HCT116 (cell line): ENCODE measurements at regions not wholly inside any gene's neighbourhood (a gene's known extent, or its start where the extent isn't known, plus 50 kb on each side); places are given as distances from the start of the nearest gene placed in this dataset.

Experiments
- ATAC-seq: fragments of 200-7000 bp; cut with Tn5 transposase; 2 replicates; pipeline ENCODE4 v1.9.1; 2020; ENCODE audit warnings: mild to moderate bottlenecking, moderate library complexity
- BruUV-seq: library from RNA; stranded (reverse); fragments of 400-500 nt; replicated peaks from 2 replicates; lab custom pipeline; 2021; lab: Mats Ljungman, UMichigan
- CTCF ChIA-PET: fragments of 300-600 bp; sonication (Branson Sonifier 250); formaldehyde crosslinking; loops from one replicate; lab custom pipeline; 2021; ENCODE audit warnings: antibody characterized with exemption; lab: Charles Lee
- POLR2A ChIA-PET: fragments of 300-600, 350-600 bp; sonication (Branson Sonifier 250); formaldehyde crosslinking; loops from one replicate; lab custom pipeline; 2021; ENCODE audit warnings: antibody characterized with exemption; lab: Charles Lee
- RAD21 ChIA-PET, 2 experiments: fragments of 300-600 bp; sonication (Branson Sonifier 250); formaldehyde crosslinking; loops; one replicate each; lab custom pipeline; 2023; ENCODE audit warnings: low total read pairs in 2 of 2; ENCODE audit not compliant: uncharacterized antibody in 2 of 2, unreplicated experiment in 2 of 2, low non-redundant PET in 1 of 2; lab: Charles Lee
- DNase-seq: peaks from one replicate; pipeline ENCODE4 v3.0.0-alpha.2; 2010; ENCODE audit warnings: low read depth, low spot score
- H2AFZ ChIP-seq: fragments of 200-600 bp; shearing (Covaris generic), sonication (generic); 2 replicates; pipeline ENCODE4 v1.6.1; 2017; ENCODE audit warnings: low read depth, mixed run types, mixed read lengths, antibody characterized with exemption, low read length; ENCODE audit not compliant: poor library complexity, severe bottlenecking
- H3K27ac ChIP-seq: 2 replicates; pipeline ENCODE4 v1.5.1; 2012; ENCODE audit warnings: low read depth, low read length
- H3K27me3 ChIP-seq: fragments of 200-600 bp; sonication (generic); 2 replicates; pipeline ENCODE4 v1.6.1; 2016; ENCODE audit warnings: mixed run types, low read length, mixed read lengths; ENCODE audit not compliant: insufficient read depth
- H3K36me3 ChIP-seq, 2 experiments: fragments of 200-500 bp in 1 of 2; fragments of 200-600 bp in 1 of 2; sonication (Bioruptor generic) in 1 of 2; sonication (generic) in 1 of 2; 2 replicates each; pipeline versions ENCODE4 v1.5.1 to v1.6.1; 2014 to 2016; ENCODE audit warnings: low read length in 2 of 2, inconsistent platforms in 1 of 2, mixed read lengths in 1 of 2, mixed run types in 1 of 2; ENCODE audit not compliant: insufficient read depth in 2 of 2, control insufficient read depth in 1 of 2
- H3K4me1 ChIP-seq, 2 experiments: fragments of 200-600 bp in 1 of 2; sonication (generic) in 1 of 2; 2 replicates each; pipeline versions ENCODE4 v1.5.1 to v1.6.1; 2012 to 2017; ENCODE audit warnings: low read length in 2 of 2, inconsistent platforms in 1 of 2, mild to moderate bottlenecking in 1 of 2, mixed read lengths in 1 of 2, mixed run types in 1 of 2, moderate library complexity in 1 of 2; ENCODE audit not compliant: insufficient read depth in 2 of 2, control insufficient read depth in 1 of 2
- H3K4me2 ChIP-seq: fragments of 200-600 bp; sonication (generic); 2 replicates; pipeline ENCODE4 v1.6.1; 2017; ENCODE audit warnings: mixed run types, low read length, mixed read lengths
- H3K4me3 ChIP-seq, 2 experiments: fragments of 200-600 bp in 1 of 2; sonication (generic) in 1 of 2; replicated peaks in 1 of 2; 2 replicates each; pipeline ENCODE4 v1.5.1; 2011 to 2016; ENCODE audit warnings: low read length in 2 of 2, control low read depth in 1 of 2, low read depth in 1 of 2, mild to moderate bottlenecking in 1 of 2, mixed read lengths in 1 of 2, mixed run types in 1 of 2
- H3K79me2 ChIP-seq: fragments of 200-600 bp; sonication (generic); 2 replicates; pipeline ENCODE4 v1.6.1; 2017; ENCODE audit warnings: mild to moderate bottlenecking, mixed run types, low read length, moderate library complexity, mixed read lengths; ENCODE audit not compliant: insufficient read depth
- H3K9ac ChIP-seq: fragments of 200-600 bp; sonication (generic); 2 replicates; pipeline ENCODE4 v1.6.1; 2016; ENCODE audit warnings: low read length, mixed read lengths
- H3K9me2 ChIP-seq: fragments of 200-600 bp; sonication (generic), shearing (Covaris generic); 2 replicates; pipeline ENCODE4 v1.6.1; 2017; ENCODE audit warnings: mixed run types, mild to moderate bottlenecking, moderate library complexity; ENCODE audit not compliant: insufficient read depth
- H3K9me3 ChIP-seq, 2 experiments: fragments of 200-500 bp in 1 of 2; fragments of 200-600 bp in 1 of 2; sonication (Bioruptor generic) in 1 of 2; sonication (generic) in 1 of 2; 2 replicates each; pipeline ENCODE4 v1.6.1; 2014 to 2017; ENCODE audit warnings: low read length in 2 of 2, mixed read lengths in 2 of 2, inconsistent platforms in 1 of 2, low read depth in 1 of 2, mild to moderate bottlenecking in 1 of 2, mixed run types in 1 of 2, moderate library complexity in 1 of 2; ENCODE audit not compliant: control insufficient read depth in 1 of 2, insufficient read depth in 1 of 2
- H4K20me1 ChIP-seq: fragments of 200-600 bp; sonication (generic), shearing (Covaris generic); 2 replicates; pipeline ENCODE4 v1.6.1; 2017; ENCODE audit warnings: mixed run types, mild to moderate bottlenecking, moderate library complexity; ENCODE audit not compliant: insufficient read depth
- CEBPB ChIP-seq: IDR thresholded peaks from 2 replicates; pipeline ENCODE4 v1.6.1; 2012; ENCODE audit warnings: low read depth
- EZH2 ChIP-seq: fragments of 200-600 bp; sonication (generic); IDR thresholded peaks from 2 replicates; pipeline ENCODE4 v1.6.1; 2017; ENCODE audit warnings: antibody characterized with exemption, mixed run types
- EZH2phosphoT487 ChIP-seq: fragments of 200-600 bp; IDR thresholded peaks from 2 replicates; pipeline ENCODE4 v1.6.1; 2018; ENCODE audit warnings: antibody characterized with exemption, borderline replicate concordance
- FOSL1 ChIP-seq: IDR thresholded peaks from 2 replicates; pipeline ENCODE4 v1.6.1; 2012; ENCODE audit warnings: low read depth
- POLR2A ChIP-seq: IDR thresholded peaks from 2 replicates; pipeline ENCODE4 v1.7.0; 2011; ENCODE audit warnings: borderline replicate concordance; ENCODE audit not compliant: insufficient read depth, insufficient read length; ENCODE audit errors: extremely low read depth
- POLR2AphosphoS5 ChIP-seq: IDR thresholded peaks from 2 replicates; pipeline ENCODE4 v1.6.1; 2011; ENCODE audit warnings: mild to moderate bottlenecking, low read depth, low read length, moderate library complexity
- RAD21 ChIP-seq: IDR thresholded peaks from 2 replicates; pipeline ENCODE4 v1.6.1; 2012; ENCODE audit warnings: low read depth, mild to moderate bottlenecking
- SIN3A ChIP-seq: IDR thresholded peaks from 2 replicates; pipeline ENCODE4 v1.6.1; 2012; ENCODE audit warnings: low read depth
- SP1 ChIP-seq: IDR thresholded peaks from 2 replicates; pipeline ENCODE4 v1.6.1; 2012; ENCODE audit warnings: low read depth
- SRF ChIP-seq: IDR thresholded peaks from 2 replicates; pipeline ENCODE4 v1.6.1; 2012; ENCODE audit warnings: low read depth
- YY1 ChIP-seq: IDR thresholded peaks from 2 replicates; pipeline ENCODE4 v1.6.1; 2011; ENCODE audit warnings: low read length, low read depth, moderate library complexity, mild to moderate bottlenecking; ENCODE audit not compliant: insufficient replicate concordance; ENCODE audit errors: extremely low read depth
- ZFX ChIP-seq: fragments of 450-650 bp; IDR thresholded peaks from 2 replicates; pipeline ENCODE4 v1.6.1; 2017
- ZNF274 ChIP-seq: fragments of 200-500 bp; sonication (Bioruptor generic); IDR thresholded peaks from 2 replicates; pipeline ENCODE4 v1.6.1; 2014; ENCODE audit warnings: mild to moderate bottlenecking, low read depth, low read length, inconsistent platforms
- intact Hi-C: fragments of 100-400 bp; cut with micrococcal nuclease; formaldehyde crosslinking; loops from 2 replicates; pipeline ENCODE4 v1.10.0; 2022
- TF ChIP-seq, protein P1 (sequence below): IDR thresholded peaks from 2 replicates; pipeline ENCODE4 v1.6.1; 2011; ENCODE audit warnings: mild to moderate bottlenecking, low read length, moderate library complexity; ENCODE audit not compliant: insufficient replicate concordance; ENCODE audit errors: extremely low read depth
- TF ChIP-seq, protein P2 (sequence below): IDR thresholded peaks from 2 replicates; pipeline ENCODE4 v1.6.1; 2012; ENCODE audit warnings: low read depth
- TF ChIP-seq, protein P3 (sequence below), 3 experiments: fragments of 200-600 bp in 1 of 3; sonication (generic) in 1 of 3; IDR thresholded peaks in 2 of 3; conservative IDR thresholded peaks in 1 of 3; 2 replicates each; pipeline ENCODE4 v1.5.1; 2012 to 2017; ENCODE audit warnings: low read depth in 2 of 3, low read length in 2 of 3, antibody characterized with exemption in 1 of 3, borderline replicate concordance in 1 of 3, control low read depth in 1 of 3, mild to moderate bottlenecking in 1 of 3, mixed read lengths in 1 of 3, mixed run types in 1 of 3, moderate library complexity in 1 of 3; ENCODE audit not compliant: insufficient read depth in 1 of 3

DNA sequence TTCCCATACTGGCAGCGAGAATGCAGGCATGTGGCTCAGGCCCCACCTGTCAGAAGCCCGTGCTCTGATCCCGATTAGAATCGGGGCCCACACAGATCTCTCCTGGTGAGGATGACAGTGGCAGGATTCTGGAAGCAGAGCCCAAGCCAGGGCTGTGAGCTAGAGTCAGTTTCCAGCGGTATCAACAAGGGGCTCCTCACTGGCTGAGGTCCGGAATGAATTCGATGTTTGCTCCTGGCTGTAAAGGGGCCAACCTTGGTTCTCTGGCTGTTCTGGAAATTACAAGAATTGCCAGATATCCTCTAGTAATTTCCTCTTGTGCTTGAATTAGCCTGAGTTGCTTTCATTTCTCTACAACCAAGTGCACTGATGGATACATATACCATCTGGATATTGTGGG lies 129.1 kb upstream of the SPRY4 start:
- H3K36me3 ChIP-seq = peaks cover 0 to 6% of the 10 kb centered on the region in 2 experiments; a peak in 1 of 4 replicates
- ATAC-seq = no peak
- no peak overlapping the region for H3K4me3 ChIP-seq
- POLR2A ChIA-PET = interaction anchor here (1.4 kb wide), 1 partner anchor 9 kb away, joined by 3 read pairs; no protein-coding TSS in a partner anchor
- TF ChIP-seq CEBPB (no peak), POLR2A (no peak), POLR2AphosphoS5 (no peak), EZH2 (no peak), SRF (no peak), SIN3A (no peak), ZNF274 (no peak), ZFX (no peak), YY1 (no peak), FOSL1 (no peak), EZH2phosphoT487 (no peak), SP1 (no peak), RAD21 (no peak)
- TF ChIP-seq, protein P1, sequence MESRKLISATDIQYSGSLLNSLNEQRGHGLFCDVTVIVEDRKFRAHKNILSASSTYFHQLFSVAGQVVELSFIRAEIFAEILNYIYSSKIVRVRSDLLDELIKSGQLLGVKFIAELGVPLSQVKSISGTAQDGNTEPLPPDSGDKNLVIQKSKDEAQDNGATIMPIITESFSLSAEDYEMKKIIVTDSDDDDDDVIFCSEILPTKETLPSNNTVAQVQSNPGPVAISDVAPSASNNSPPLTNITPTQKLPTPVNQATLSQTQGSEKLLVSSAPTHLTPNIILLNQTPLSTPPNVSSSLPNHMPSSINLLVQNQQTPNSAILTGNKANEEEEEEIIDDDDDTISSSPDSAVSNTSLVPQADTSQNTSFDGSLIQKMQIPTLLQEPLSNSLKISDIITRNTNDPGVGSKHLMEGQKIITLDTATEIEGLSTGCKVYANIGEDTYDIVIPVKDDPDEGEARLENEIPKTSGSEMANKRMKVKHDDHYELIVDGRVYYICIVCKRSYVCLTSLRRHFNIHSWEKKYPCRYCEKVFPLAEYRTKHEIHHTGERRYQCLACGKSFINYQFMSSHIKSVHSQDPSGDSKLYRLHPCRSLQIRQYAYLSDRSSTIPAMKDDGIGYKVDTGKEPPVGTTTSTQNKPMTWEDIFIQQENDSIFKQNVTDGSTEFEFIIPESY = no peak
- TF ChIP-seq, protein P2, sequence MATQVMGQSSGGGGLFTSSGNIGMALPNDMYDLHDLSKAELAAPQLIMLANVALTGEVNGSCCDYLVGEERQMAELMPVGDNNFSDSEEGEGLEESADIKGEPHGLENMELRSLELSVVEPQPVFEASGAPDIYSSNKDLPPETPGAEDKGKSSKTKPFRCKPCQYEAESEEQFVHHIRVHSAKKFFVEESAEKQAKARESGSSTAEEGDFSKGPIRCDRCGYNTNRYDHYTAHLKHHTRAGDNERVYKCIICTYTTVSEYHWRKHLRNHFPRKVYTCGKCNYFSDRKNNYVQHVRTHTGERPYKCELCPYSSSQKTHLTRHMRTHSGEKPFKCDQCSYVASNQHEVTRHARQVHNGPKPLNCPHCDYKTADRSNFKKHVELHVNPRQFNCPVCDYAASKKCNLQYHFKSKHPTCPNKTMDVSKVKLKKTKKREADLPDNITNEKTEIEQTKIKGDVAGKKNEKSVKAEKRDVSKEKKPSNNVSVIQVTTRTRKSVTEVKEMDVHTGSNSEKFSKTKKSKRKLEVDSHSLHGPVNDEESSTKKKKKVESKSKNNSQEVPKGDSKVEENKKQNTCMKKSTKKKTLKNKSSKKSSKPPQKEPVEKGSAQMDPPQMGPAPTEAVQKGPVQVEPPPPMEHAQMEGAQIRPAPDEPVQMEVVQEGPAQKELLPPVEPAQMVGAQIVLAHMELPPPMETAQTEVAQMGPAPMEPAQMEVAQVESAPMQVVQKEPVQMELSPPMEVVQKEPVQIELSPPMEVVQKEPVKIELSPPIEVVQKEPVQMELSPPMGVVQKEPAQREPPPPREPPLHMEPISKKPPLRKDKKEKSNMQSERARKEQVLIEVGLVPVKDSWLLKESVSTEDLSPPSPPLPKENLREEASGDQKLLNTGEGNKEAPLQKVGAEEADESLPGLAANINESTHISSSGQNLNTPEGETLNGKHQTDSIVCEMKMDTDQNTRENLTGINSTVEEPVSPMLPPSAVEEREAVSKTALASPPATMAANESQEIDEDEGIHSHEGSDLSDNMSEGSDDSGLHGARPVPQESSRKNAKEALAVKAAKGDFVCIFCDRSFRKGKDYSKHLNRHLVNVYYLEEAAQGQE = no peak
- TF ChIP-seq, protein P3, sequence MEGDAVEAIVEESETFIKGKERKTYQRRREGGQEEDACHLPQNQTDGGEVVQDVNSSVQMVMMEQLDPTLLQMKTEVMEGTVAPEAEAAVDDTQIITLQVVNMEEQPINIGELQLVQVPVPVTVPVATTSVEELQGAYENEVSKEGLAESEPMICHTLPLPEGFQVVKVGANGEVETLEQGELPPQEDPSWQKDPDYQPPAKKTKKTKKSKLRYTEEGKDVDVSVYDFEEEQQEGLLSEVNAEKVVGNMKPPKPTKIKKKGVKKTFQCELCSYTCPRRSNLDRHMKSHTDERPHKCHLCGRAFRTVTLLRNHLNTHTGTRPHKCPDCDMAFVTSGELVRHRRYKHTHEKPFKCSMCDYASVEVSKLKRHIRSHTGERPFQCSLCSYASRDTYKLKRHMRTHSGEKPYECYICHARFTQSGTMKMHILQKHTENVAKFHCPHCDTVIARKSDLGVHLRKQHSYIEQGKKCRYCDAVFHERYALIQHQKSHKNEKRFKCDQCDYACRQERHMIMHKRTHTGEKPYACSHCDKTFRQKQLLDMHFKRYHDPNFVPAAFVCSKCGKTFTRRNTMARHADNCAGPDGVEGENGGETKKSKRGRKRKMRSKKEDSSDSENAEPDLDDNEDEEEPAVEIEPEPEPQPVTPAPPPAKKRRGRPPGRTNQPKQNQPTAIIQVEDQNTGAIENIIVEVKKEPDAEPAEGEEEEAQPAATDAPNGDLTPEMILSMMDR (IDR thresholded peaks at IDR 0.05 in 2 of 3, conservative IDR thresholded peaks at IDR 0.05 in 1 of 3; ENCODE audit: borderline replicate concordance in 1 of 3, insufficient read depth in 1 of 3, low read depth in 2 of 3, low read length in 2 of 3) = no peak
- TF ChIP-seq, all 23 proteins: peak for 0
- ChIA-PET CTCF (no interaction called here), RAD21 (no interaction called here)
- intact Hi-C loops = no loop called here
- H3K27me3 ChIP-seq = no peaks in the 10 kb centered on the region
- DNase-seq = no peak
- H3K9ac ChIP-seq = no peak overlapping the region
- no peaks in the 10 kb centered on the region for H4K20me1 ChIP-seq
- no peaks in the 10 kb centered on the region for H3K9me2 ChIP-seq
- H3K4me2 ChIP-seq = no peak overlapping the region
- H3K79me2 ChIP-seq = no peaks in the 10 kb centered on the region
- H3K27ac ChIP-seq = no peak overlapping the region
- BruUV-seq = no TSS peak
- H3K4me1 ChIP-seq = no peaks in the 10 kb centered on the region
- H3K9me3 ChIP-seq = peaks cover 4 to 6% of the 10 kb centered on the region in 2 experiments; a peak in 1 of 4 replicates
- H2AFZ ChIP-seq = no peak overlapping the region
